Urinary bladder (tissue), 3 donors: ENCODE measurements at regions not wholly inside any gene's neighbourhood (a gene's known extent, or its start where the extent isn't known, plus 50 kb on each side); places are given as distances from the start of the nearest gene placed in this dataset.

Experiments used
- DNase-seq: peaks from one replicate; pipeline ENCODE4 v3.0.0-alpha.2; 2015; ENCODE audit errors: extremely low spot score
- H3K27ac ChIP-seq: one replicate; pipeline ENCODE4 v1.5.1; 2013; ENCODE audit warnings: low read depth, mild to moderate bottlenecking, moderate library complexity
- H3K36me3 ChIP-seq: one replicate; pipeline ENCODE4 v1.6.1; 2013; ENCODE audit warnings: mild to moderate bottlenecking, moderate library complexity; ENCODE audit not compliant: insufficient read depth
- H3K4me1 ChIP-seq: one replicate; pipeline ENCODE4 v1.6.1; 2013; ENCODE audit warnings: mild to moderate bottlenecking, moderate library complexity; ENCODE audit not compliant: insufficient read depth
- H3K4me3 ChIP-seq: one replicate; pipeline ENCODE4 v1.5.1; 2013; ENCODE audit warnings: low read depth, low read length
- WGBS: extraction: QIAGEN DNeasy Blood & Tissue Kit; methylation state at CpG from one replicate; pipeline ENCODE4 v1.1.7; 2013; 5-methylcytosine and 5-hydroxymethylcytosine counted together
- donor health status: healthy with polysubstance abuse.
- donor health status: healthy.

DNA sequence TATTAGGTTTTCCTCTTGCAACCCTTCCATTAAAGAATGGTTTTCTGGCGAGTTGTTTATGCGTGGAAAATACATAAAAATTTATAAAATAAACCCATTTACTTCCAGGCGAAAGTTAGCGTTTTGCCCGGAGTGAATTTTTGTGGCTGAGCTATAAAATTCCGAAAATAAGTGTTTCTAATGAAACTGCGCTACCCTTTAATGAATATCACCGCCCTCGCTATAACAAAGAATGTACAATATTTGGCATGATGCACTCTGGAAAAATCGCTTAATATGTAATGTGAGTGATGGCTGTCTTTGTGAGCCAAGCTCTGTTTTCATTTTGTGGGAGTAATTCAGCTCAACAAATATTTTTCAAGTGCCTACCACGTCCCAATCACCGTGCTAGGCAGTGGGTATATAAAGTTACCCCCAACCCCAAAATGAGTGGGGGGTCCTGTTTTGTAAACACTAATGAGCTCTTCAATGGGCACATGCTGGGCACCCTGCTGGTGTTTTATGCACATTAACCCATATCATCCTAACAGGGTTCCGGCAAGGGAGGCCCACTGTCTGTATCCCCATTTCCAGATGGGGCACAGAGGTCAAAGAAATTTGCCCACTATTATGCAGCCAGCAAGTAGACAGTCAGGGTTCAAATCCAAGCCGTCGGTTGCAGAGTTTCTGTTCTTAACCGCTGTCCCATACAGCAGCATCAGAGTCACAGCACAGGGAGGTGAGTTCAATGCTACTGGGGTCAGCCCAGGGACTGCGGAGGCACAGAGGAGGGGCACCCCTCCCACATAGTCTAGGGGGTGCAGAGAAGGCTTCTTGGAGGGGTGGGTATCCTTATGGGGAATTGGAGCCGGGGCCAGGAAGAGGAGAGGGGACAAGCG, 65.7 kb upstream of the STX18 start:
- H3K36me3 ChIP-seq = no peaks in the 10 kb centered on the region
- H3K4me1 ChIP-seq = no peaks in the 10 kb centered on the region
- 80% methylated on average over 19 of the region's 19 CpGs for WGBS
- no peak overlapping the region for H3K27ac ChIP-seq
- no peak overlapping the region for H3K4me3 ChIP-seq
- DNase-seq = no peak

DNA sequence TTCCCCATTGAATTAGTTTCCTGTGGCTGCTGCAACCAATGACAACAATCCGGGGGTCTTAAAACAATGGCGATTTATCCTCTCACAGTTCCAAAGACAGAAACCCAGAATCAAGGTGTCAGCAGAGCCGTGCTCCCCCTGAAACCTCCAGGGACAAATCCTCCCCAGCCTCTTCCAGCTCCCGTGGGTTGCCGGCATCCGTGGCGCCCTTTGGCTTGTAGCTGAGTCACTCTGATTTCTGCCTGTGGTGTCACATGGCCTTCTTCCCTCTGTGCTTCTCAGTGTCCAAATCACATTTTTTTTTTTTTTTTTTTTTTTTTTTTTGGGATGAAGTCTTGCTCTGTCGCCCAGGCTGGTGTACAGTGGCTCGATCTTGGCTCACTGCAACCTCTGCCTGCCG, 64.5 kb upstream of the STX18 start:
- no peak for DNase-seq
- H3K27ac ChIP-seq = no peak overlapping the region
- H3K36me3 ChIP-seq = no peaks in the 10 kb centered on the region
- 83% methylated on average over 10 of the region's 10 CpGs for WGBS
- H3K4me1 ChIP-seq = no peaks in the 10 kb centered on the region
- H3K4me3 ChIP-seq = no peak overlapping the region

DNA sequence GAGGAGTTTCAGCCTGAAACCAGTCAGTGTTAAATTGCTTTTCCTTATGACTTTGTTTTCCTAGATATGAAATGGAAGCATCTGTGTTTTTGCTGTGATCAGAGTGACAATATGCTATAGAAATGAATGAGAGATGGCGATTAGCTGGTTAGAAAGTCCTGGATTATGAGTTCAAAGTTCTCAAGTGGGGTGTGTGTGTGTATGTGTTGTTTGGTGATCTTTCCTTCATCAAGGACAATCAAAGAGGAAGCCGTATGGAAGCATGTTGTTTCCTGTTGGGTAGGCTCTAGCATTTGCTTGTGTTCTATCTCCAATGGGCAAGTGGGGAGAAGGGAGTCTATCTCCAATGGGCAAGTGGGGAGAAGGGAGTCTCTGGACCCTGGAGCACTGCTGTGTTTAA, 64.0 kb upstream of the STX18 start:
- Histone ChIP-seq H3K36me3 (no peaks in the 10 kb centered on the region), H3K4me3 (no peak overlapping the region), H3K4me1 (no peaks in the 10 kb centered on the region), H3K27ac (no peak overlapping the region)
- WGBS = 90% methylated on average over 2 of the region's 2 CpGs
- no peak for DNase-seq

DNA sequence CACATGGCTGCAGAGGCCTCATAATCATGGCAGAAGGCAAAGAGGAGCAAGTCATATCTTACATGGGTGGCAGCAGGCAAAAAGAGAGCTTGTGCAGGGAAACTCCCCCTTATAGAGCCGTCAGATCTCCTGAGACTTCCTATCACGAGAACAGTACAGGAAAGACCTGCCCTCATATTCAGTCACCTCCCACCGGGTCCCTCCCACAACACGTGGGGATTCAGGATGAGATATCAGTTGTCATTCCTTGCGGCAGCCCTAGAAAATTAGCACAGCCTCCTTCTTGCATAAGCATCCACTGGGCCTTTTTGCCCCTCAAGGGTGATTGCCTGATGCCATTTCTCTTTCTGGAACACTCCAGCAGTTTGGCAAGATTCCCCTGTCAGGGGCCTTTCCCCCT, 61.7 kb upstream of the STX18 start:
- no peak for DNase-seq
- 80% methylated on average over 5 of the region's 5 CpGs for WGBS
- no peak overlapping the region for H3K27ac ChIP-seq
- H3K4me1 ChIP-seq = no peaks in the 10 kb centered on the region
- H3K4me3 ChIP-seq = no peak overlapping the region
- H3K36me3 ChIP-seq = no peaks in the 10 kb centered on the region

DNA sequence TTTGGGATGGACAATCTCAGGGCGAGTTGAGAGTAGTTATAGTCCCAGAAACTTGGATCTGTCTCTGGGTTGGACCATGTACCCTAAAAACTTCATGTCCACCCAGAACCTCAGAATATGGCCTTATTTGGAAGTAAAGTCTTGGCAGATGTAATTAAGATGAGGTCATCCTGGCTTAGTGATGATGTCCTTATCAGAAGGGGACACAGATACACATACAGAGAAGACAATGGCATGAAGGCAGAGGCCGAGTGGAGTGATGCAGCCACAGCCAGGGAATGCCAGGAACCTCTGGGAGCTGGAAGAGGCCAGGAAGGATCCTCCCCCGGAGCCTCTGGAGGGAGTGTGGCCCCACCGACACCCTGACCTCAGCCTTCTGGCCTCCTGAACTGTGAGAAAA, 61.2 kb upstream of the STX18 start:
- no peak for DNase-seq
- Histone ChIP-seq H3K36me3 (no peaks in the 10 kb centered on the region), H3K27ac (no peak overlapping the region), H3K4me3 (no peak overlapping the region), H3K4me1 (no peaks in the 10 kb centered on the region)
- WGBS = 65% methylated on average over 4 of the region's 4 CpGs

DNA sequence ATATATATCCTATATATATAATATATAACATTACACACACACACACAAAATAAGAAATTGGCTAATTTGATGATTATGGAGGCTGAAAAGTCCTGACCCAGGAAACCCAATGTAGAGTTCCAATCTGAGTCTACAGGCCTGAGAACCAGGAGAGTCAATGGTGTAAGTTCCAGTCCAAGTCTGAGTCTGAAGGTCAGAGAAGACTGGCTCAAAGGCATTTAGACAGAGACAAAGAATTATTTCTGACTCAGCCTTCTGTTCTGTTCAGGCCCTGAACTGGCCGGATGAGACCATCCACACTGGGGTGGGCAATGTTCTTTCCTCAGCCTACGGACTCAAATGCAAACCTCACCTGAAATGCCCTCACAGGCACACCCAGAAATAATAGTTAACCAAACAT, 60.6 kb upstream of the STX18 start:
- no peaks in the 10 kb centered on the region for H3K4me1 ChIP-seq
- WGBS = 91% methylated on average over 2 of the region's 2 CpGs
- H3K36me3 ChIP-seq = no peaks in the 10 kb centered on the region
- no peak overlapping the region for H3K4me3 ChIP-seq
- no peak overlapping the region for H3K27ac ChIP-seq
- DNase-seq = no peak

DNA sequence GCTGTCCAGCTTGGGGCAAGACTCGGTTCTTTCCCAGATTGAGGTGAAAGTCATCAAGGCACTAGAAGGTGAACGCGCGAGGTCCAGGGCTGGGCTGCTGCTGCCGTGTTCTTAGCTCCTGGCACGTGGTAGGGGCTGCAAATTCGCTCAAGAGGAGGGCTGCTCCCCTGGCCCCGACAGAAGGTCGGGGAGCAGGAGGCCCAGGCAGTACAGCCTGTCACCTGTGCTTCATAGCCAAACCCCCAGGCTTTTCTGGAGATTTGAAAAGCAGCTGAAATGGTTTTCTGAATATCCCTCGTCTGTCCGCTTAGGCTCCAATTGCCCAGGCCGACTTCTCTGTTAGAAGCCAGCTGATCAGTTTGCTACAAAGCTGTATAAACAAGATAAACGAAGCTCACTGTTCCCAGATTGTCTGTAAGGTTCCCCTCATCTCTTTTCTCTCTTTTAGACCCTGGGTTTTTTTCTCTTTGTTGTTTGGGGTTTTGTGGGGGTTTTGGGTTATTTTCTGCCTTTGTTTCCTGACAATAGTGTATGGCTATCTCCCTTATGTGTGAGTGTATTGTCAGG, 60.0 kb upstream of the STX18 start:
- no peaks in the 10 kb centered on the region for H3K36me3 ChIP-seq
- WGBS = 78% methylated on average over 13 of the region's 13 CpGs
- no peak for DNase-seq
- no peak overlapping the region for H3K4me3 ChIP-seq
- no peak overlapping the region for H3K27ac ChIP-seq
- H3K4me1 ChIP-seq = no peaks in the 10 kb centered on the region

DNA sequence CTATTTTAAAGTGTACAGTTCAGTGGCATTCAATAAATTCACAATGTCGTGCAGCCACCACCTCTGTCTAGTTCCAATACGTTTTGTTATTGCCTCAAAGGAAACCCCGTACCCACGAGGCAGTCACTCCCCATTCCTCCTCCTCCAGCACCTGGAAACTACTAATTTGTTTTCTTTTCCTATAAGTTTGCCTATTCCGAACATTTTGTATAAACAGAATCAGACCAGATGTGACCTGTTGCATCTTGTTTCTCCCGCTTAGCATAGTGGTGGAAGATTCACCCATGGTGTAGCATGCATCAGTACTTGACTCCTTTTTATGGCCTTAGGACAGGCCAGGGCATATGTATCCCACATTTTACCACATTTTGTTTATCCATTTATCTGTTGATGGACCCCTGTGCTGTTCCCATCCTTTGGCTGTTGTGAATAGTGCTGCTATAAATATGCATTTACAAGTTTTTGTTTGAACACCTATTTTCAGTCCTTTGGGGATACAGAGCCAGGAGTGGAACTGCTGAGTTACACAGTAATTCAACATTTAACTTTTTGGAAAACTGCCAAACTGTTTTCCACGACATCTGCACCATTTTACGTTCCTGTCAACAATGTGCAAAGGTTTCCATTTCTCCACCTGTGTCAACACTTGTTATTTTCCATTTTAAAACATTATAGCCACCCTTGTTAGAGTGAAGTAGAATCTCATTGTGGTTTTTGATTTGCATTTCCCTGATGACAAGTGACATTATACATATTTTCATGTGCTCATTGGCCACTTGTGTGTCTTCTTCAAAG, 57.8 kb upstream of the STX18 start:
- WGBS = 70% methylated on average over 8 of the region's 8 CpGs
- Histone ChIP-seq H3K4me3 (no peak overlapping the region), H3K36me3 (no peaks in the 10 kb centered on the region), H3K27ac (no peak overlapping the region), H3K4me1 (no peaks in the 10 kb centered on the region)
- no peak for DNase-seq

DNA sequence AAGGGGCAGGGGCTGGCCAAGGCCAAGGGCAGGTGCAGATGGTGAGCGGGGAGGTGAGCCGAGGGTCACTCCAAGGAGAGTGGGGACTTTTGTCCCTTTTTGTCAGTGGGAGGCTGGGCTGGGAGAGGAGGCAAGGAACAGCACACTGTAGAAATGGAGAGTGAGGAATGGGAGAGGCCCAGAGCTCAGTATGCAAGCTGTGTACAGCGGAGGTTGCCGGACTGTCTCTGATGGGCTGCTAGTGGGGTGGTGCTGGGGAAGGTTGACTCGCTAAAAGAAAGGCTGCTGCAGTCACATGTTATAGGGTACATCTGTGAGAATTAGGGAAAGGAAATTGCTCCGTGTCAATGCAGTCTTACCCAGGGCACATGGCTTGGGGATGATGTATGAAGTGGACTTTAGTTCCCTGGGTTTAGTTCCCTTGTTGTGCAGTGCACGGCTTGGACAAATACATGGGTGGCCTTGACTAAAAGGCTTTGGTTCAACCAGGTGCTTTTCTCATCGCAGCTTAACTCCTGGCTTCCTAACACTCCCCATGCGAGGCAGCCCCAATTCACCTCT, 57.1 kb upstream of the STX18 start:
- 90% methylated on average over 9 of the region's 9 CpGs for WGBS
- DNase-seq = no peak
- no peak overlapping the region for H3K4me3 ChIP-seq

DNA sequence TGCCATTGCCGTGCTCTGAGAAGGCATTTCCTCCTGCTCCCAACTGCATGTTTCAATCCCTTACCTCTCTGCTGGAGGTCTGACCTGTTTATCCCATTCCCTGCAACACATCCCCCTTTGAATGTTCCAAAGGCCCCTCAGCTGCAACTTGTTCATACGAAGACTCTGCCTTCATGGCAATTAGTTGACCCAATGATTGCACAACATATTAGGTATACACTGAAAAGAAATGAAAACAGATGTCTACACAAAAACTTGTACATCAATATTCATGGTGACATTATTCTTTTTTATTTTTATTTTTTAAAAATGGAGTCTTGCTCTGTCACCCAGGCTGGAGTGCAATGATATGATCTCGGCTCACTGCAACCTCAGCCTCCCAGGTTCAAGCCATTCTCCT, 54.9 kb upstream of the STX18 start:
- no peak overlapping the region for H3K4me3 ChIP-seq
- 96% methylated on average over 3 of the region's 3 CpGs for WGBS
- no peaks in the 10 kb centered on the region for H3K4me1 ChIP-seq
- DNase-seq = no peak
- no peaks in the 10 kb centered on the region for H3K36me3 ChIP-seq
- no peak overlapping the region for H3K27ac ChIP-seq

More for the DNA sequence above, 57.1 kb upstream of the STX18 start:
- H3K4me1 ChIP-seq = no peaks in the 10 kb centered on the region
- no peak overlapping the region for H3K27ac ChIP-seq
- H3K36me3 ChIP-seq = no peaks in the 10 kb centered on the region

DNA sequence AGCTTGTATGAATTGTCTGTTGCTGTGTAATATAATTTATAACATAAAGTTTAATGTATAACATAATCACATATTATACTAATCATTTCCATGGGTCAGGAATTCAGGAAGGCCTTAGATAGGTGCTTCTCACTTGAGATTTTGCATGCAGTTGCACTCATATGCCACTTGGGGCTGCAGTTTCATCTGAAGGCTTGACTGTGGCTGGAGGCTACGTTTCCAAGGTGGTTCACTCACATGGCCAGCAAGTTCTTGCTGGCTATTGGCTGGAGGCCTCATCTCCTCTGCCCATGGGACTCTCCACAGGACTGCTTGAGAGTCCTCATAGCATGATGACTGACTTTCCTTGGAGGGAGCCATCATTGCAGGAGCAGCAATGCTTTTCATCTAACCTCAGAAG, 53.4 kb upstream of the STX18 start:
- H3K4me1 ChIP-seq = no peaks in the 10 kb centered on the region
- WGBS = 86% methylated on average over 1 of the region's 1 CpG
- no peak for DNase-seq
- no peak overlapping the region for H3K27ac ChIP-seq
- H3K4me3 ChIP-seq = no peak overlapping the region
- H3K36me3 ChIP-seq = no peaks in the 10 kb centered on the region

DNA sequence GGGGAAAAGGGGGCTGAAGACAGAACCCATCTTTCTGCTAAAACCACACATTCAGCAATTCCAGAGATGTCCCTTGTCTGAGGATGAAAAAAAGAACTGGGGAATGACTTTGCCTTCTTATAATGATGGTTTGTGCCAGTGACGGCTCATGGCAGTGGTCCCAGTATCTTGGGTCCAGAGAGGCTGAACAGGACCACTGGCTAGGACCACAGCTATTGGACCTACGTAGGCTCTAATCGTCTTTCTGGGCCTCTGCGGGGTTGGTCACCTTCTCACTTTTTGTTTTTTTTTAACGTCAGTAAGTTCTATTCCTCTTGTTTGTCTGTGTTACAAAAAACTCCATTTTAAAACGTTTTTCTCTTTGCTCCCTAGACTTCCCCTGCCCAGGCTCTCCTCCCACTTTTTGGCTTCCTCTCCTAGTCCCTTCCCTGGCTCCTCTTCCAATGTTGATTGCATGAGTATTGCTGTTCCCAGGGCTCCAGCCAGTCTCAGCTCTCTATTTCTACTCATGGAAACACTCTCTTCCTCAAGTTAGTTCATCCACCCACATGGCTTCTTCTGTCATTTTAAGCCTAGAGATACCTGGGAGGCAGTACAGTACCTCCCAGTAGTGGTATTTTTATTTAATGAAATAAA, 52.6 kb upstream of the STX18 start:
- 79% methylated on average over 6 of the region's 6 CpGs for WGBS
- H3K36me3 ChIP-seq = no peaks in the 10 kb centered on the region
- no peak for DNase-seq
- H3K4me3 ChIP-seq = no peak overlapping the region
- no peak overlapping the region for H3K27ac ChIP-seq
- H3K4me1 ChIP-seq = no peaks in the 10 kb centered on the region

DNA sequence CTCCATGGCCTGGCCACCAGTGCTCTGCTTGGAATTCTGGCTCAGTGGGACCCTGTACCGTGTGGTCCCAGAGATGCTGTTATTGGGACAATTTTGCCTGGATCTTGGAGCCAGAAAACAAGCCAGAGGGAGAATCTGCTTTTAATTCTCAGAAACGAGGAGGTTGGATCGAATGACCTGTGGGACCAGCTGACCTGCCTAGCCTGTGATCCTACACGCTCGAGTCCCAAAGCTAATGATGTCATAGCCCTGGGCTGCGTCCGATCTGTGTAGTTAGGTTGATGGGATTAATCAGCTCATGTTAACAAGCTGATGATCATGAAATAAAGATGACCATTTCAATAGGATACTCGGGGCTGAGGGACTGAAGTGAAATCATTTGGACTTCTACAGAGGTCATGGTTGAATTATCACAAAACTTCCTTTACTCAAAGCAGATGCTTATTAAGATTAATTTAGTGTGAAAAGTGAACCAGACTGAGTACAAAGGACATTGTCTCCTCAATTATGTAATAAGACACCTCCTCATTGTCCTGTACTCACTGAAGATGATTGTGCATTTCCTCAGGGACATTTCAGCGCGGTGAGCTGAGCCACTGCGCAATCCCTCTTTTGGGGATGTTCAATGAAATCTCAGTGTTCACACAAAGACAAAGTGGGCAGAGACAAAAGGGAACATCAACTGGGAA, 51.9 kb upstream of the STX18 start:
- no peaks in the 10 kb centered on the region for H3K4me1 ChIP-seq
- H3K36me3 ChIP-seq = no peaks in the 10 kb centered on the region
- no peak for DNase-seq
- no peak overlapping the region for H3K4me3 ChIP-seq
- H3K27ac ChIP-seq = no peak overlapping the region
- 80% methylated on average over 11 of the region's 11 CpGs for WGBS
